NB4 (cell line): ENCODE measurements at regions not wholly inside any gene's neighbourhood (a gene's known extent, or its start where the extent isn't known, plus 50 kb on each side); places are given as distances from the start of the nearest gene placed in this dataset.

Experiments used
- CTCF ChIP-seq: IDR thresholded peaks from one replicate; pipeline ENCODE4 v1.5.1; 2012; ENCODE audit warnings: low read depth, low read length
- MYC ChIP-seq: IDR thresholded peaks from 2 replicates; pipeline ENCODE4 v1.6.1; 2011; ENCODE audit warnings: low read depth, low read length
- POLR2A ChIP-seq: IDR thresholded peaks from 2 replicates; pipeline ENCODE4 v1.6.1; 2011; ENCODE audit warnings: mild to moderate bottlenecking; ENCODE audit not compliant: insufficient read length; ENCODE audit errors: extremely low read depth
- TF ChIP-seq, protein P1 (sequence below): IDR thresholded peaks from 2 replicates; pipeline ENCODE4 v1.6.1; 2011; ENCODE audit warnings: low read depth, low read length

DNA sequence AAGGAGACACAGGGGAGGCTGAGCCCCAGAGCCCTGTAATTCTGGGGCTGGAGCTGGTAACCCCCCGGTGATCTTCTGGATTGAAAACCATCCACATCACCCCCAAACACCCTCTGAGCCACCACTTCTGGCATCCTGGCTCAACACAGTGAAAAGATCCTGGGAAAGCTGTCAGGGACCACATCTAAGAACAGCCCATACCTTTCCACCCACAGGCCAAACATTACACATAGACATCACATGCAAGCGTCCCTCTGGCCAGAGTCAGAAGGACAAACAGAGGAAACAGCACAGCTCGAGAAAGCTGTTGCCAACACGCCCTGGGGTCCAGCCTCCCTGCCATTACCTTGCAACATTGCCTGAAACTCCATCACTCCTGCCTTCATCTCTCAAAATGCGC is 469.5 kb downstream of the SOX6 start:
- no peak for TF ChIP-seq POLR2A
- no peak for TF ChIP-seq CTCF
- TF ChIP-seq, protein P1, sequence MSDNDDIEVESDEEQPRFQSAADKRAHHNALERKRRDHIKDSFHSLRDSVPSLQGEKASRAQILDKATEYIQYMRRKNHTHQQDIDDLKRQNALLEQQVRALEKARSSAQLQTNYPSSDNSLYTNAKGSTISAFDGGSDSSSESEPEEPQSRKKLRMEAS = no peak
- no peak for TF ChIP-seq MYC
